Epithelial cell of esophagus (primary cell): ENCODE measurements at regions not wholly inside any gene's neighbourhood (a gene's known extent, or its start where the extent isn't known, plus 50 kb on each side); places are given as distances from the start of the nearest gene placed in this dataset.

ENCODE experiments used
- DNase-seq: peaks from one replicate; pipeline ENCODE4 v3.0.0; 2010; ENCODE audit warnings: low read depth
- H3K4me3 ChIP-seq: 2 replicates; pipeline ENCODE4 v1.5.1; 2011; ENCODE audit warnings: mild to moderate bottlenecking, low read length, control low read depth
- CTCF ChIP-seq: IDR thresholded peaks from 2 replicates; pipeline ENCODE4 v1.5.1; 2011; ENCODE audit warnings: low read depth, mild to moderate bottlenecking, low read length, control low read depth, inconsistent platforms; ENCODE audit not compliant: insufficient read depth; ENCODE audit errors: missing control alignments

GRCh38 chr12:123041042-123041531, 60.6 kb downstream of the ARL6IP4 start:
- no peak for TF ChIP-seq CTCF
- no peak overlapping the region for H3K4me3 ChIP-seq
- no peak for DNase-seq

- no peak for TF ChIP-seq CTCF
- DNase-seq, result no peak
- H3K4me3 ChIP-seq, result no peak overlapping the region
Observed at GRCh38 chr12:123040106-123040505, 59.6 kb downstream of the ARL6IP4 start.

- no peak for DNase-seq
- no peak overlapping the region for H3K4me3 ChIP-seq
- TF ChIP-seq CTCF, result no peak
Observed at GRCh38 chr12:123038966-123039365, 58.5 kb downstream of the ARL6IP4 start.

GRCh38 chr12:123038486-123038885, 58.0 kb downstream of the ARL6IP4 start:
- no peak for TF ChIP-seq CTCF
- DNase-seq, result no peak

GRCh38 chr12:123037791-123038190, 57.3 kb downstream of the ARL6IP4 start:
- DNase-seq, result no peak
- TF ChIP-seq CTCF, result no peak
- no peak overlapping the region for H3K4me3 ChIP-seq

More at GRCh38 chr12:123038486-123038885, 58.0 kb downstream of the ARL6IP4 start:
- H3K4me3 ChIP-seq, result no peak overlapping the region

- TF ChIP-seq CTCF, result no peak
- no peak overlapping the region for H3K4me3 ChIP-seq
- DNase-seq, result no peak
Observed at GRCh38 chr12:123036466-123037285, 56.2 kb downstream of the ARL6IP4 start.

- H3K4me3 ChIP-seq, result no peak overlapping the region
- no peak for DNase-seq
- no peak for TF ChIP-seq CTCF
Observed at GRCh38 chr12:123035841-123036240, 55.4 kb downstream of the ARL6IP4 start.
